BJ (cell line): ENCODE measurements at regions not wholly inside any gene's neighbourhood (a gene's known extent, or its start where the extent isn't known, plus 50 kb on each side); places are given as distances from the start of the nearest gene placed in this dataset.

Source experiments
- CTCF ChIA-PET: fragments of 350-600 bp; formaldehyde crosslinking; extraction: SDS; loops from one replicate; lab custom pipeline; 2021; ENCODE audit warnings: antibody characterized with exemption, inconsistent platforms; lab: Yijun Ruan, JAX
- POLR2A ChIA-PET: fragments of 300-600 bp; sonication (Branson Sonifier 250); formaldehyde crosslinking; extraction: SDS; loops from one replicate; lab custom pipeline; 2021; ENCODE audit warnings: antibody characterized with exemption; lab: Charles Lee
- DNase-seq: peaks from one replicate; pipeline ENCODE4 v3.0.0-alpha.2; 2011; ENCODE audit warnings: low read depth
- H3K27me3 ChIP-seq: 2 replicates; pipeline ENCODE4 v1.6.0; 2011; ENCODE audit warnings: low read length; ENCODE audit not compliant: control insufficient read depth, insufficient read depth
- H3K36me3 ChIP-seq: 2 replicates; pipeline ENCODE4 v1.5.1; 2011; ENCODE audit warnings: low read length; ENCODE audit not compliant: control insufficient read depth, insufficient read depth
- H3K4me3 ChIP-seq: 2 replicates; pipeline ENCODE4 v1.5.1; 2011; ENCODE audit warnings: low read depth, mild to moderate bottlenecking, control low read depth, low read length
- CTCF ChIP-seq: IDR thresholded peaks from 2 replicates; pipeline ENCODE4 v1.5.1; 2011; ENCODE audit warnings: low read depth, mild to moderate bottlenecking, control low read depth, inconsistent platforms, low read length, moderate library complexity; ENCODE audit not compliant: insufficient read depth

GRCh38 chr7:96526496-96526895 is 183.2 kb downstream of the SEM1 start:
- Histone ChIP-seq H3K36me3 (no peaks in the 10 kb centered on the region), H3K4me3 (no peak overlapping the region), H3K27me3 (no peaks in the 10 kb centered on the region)
- ChIA-PET POLR2A (no interaction called here), CTCF (no interaction called here)
- no peak for TF ChIP-seq CTCF
- DNase-seq: no peak

GRCh38 chr7:96521068-96521894 is 188.4 kb downstream of the SEM1 start:
- Histone ChIP-seq H3K27me3 (no peaks in the 10 kb centered on the region), H3K36me3 (no peaks in the 10 kb centered on the region), H3K4me3 (no peak overlapping the region)
- ChIA-PET CTCF (interaction anchor here (0.7 kb wide), 1 partner anchor 22 kb away, joined by 3 read pairs; no protein-coding TSS in a partner anchor), POLR2A (no interaction called here)
- DNase-seq: no peak
- no peak for TF ChIP-seq CTCF

- no peak overlapping the region for H3K4me3 ChIP-seq
- POLR2A ChIA-PET: no interaction called here
- no peaks in the 10 kb centered on the region for H3K27me3 ChIP-seq
- no peak for DNase-seq
- CTCF ChIA-PET: no interaction called here
- H3K36me3 ChIP-seq: no peaks in the 10 kb centered on the region
- TF ChIP-seq CTCF: no peak
These were observed 186.5 kb upstream of the SLC25A13 start for GRCh38 chr7:96508371-96508770.

- Histone ChIP-seq H3K27me3 (no peaks in the 10 kb centered on the region), H3K36me3 (no peaks in the 10 kb centered on the region), H3K4me3 (no peak overlapping the region)
- ChIA-PET POLR2A (no interaction called here), CTCF (no interaction called here)
- no peak for DNase-seq
- TF ChIP-seq CTCF: no peak
These were observed 181.7 kb upstream of the SLC25A13 start for GRCh38 chr7:96503597-96503996.

- no peak for DNase-seq
- H3K4me3 ChIP-seq: no peak overlapping the region
- H3K27me3 ChIP-seq: no peaks in the 10 kb centered on the region
- ChIA-PET CTCF (no interaction called here), POLR2A (no interaction called here)
- no peak for TF ChIP-seq CTCF
- no peaks in the 10 kb centered on the region for H3K36me3 ChIP-seq
These were observed 179.4 kb upstream of the SLC25A13 start for GRCh38 chr7:96501318-96501717.
